K562 (cell line): ENCODE measurements at regions not wholly inside any gene's neighbourhood (a gene's known extent, or its start where the extent isn't known, plus 50 kb on each side); places are given as distances from the start of the nearest gene placed in this dataset.

Experiments
- ATAC-seq: fragments of 200-7000 bp; cut with Tn5 transposase; 3 replicates; pipeline ENCODE4 v1.9.1; 2020; ENCODE audit warnings: moderate library complexity
- BruUV-seq: library from RNA; stranded (reverse); fragments of 400-500 nt; replicated peaks from 2 replicates; lab custom pipeline; 2021; lab: Mats Ljungman, UMichigan
- CTCF ChIA-PET: fragments of 300-600 bp; formaldehyde crosslinking; extraction: SDS; loops from one replicate; lab custom pipeline; 2021; ENCODE audit warnings: low intra/inter-chr PET ratio; lab: Yijun Ruan, JAX
- POLR2A ChIA-PET: fragments of 300-600, 350-650 bp; sonication (Branson Sonifier 250); formaldehyde crosslinking; extraction: SDS; loops from one replicate; lab custom pipeline; 2021; ENCODE audit warnings: antibody characterized with exemption, inconsistent platforms; lab: Yijun Ruan, JAX
- DNase-seq, 4 experiments: peaks; one replicate each; pipeline versions ENCODE4 v3.0.0 to v3.0.0-alpha.2; 2011 to 2018; ENCODE audit warnings: low spot score in 3 of 4, mixed read lengths in 3 of 4; ENCODE audit errors: extremely low read depth in 1 of 4
- FAIRE-seq: peaks from 2 replicates; lab custom pipeline; 2011; peaks lifted over from hg19 to GRCh38; lab: Jason Lieb, UNC
- H2AFZ ChIP-seq: 2 replicates; pipeline ENCODE4 v1.6.0; 2011; ENCODE audit warnings: low read depth, low read length, control low read depth, inconsistent platforms
- H3K27ac ChIP-seq: fragments of 200-600 bp; 3 replicates; pipeline ENCODE4 v1.8.0; 2011; ENCODE audit warnings: low read depth, mild to moderate bottlenecking, control low read depth, inconsistent platforms, low read length, moderate library complexity, mixed read lengths; ENCODE audit errors: extremely low read depth
- H3K27me3 ChIP-seq, 2 experiments: fragments of 300-600 bp in 1 of 2; 2 replicates in 1 of 2; 3 replicates in 1 of 2; pipeline versions ENCODE4 v1.6.0 to v1.8.0; 2011; ENCODE audit warnings: inconsistent platforms in 2 of 2, low read length in 2 of 2, mild to moderate bottlenecking in 1 of 2, mixed read lengths in 1 of 2, moderate library complexity in 1 of 2; ENCODE audit not compliant: control insufficient read depth in 2 of 2, insufficient read depth in 2 of 2
- H3K36me3 ChIP-seq: fragments of 300-600 bp; 3 replicates; pipeline ENCODE4 v1.8.0; 2011; ENCODE audit warnings: mild to moderate bottlenecking, low read length, inconsistent platforms; ENCODE audit not compliant: control insufficient read depth, insufficient read depth
- H3K4me1 ChIP-seq, 2 experiments: fragments of 200-600 bp in 1 of 2; replicated peaks in 1 of 2; 2 replicates in 1 of 2; 3 replicates in 1 of 2; pipeline versions ENCODE4 v1.5.1 to v1.8.0; 2011; ENCODE audit warnings: inconsistent platforms in 2 of 2, low read length in 2 of 2, mild to moderate bottlenecking in 1 of 2, mixed read lengths in 1 of 2, moderate library complexity in 1 of 2; ENCODE audit not compliant: control insufficient read depth in 2 of 2, insufficient read depth in 2 of 2
- H3K4me2 ChIP-seq: 2 replicates; pipeline ENCODE4 v1.6.1; 2011; ENCODE audit warnings: low read length, control low read depth, inconsistent platforms, mixed read lengths; ENCODE audit not compliant: insufficient read depth
- H3K4me3 ChIP-seq: fragments of 200-600 bp; sonication (generic), shearing (Covaris generic); 2 replicates; pipeline ENCODE4 v1.5.1; 2016; ENCODE audit warnings: control low read depth, inconsistent platforms
- H3K79me2 ChIP-seq: fragments of 200-600 bp; 3 replicates; pipeline ENCODE4 v1.8.0; 2011; ENCODE audit warnings: low read length, inconsistent platforms; ENCODE audit not compliant: control insufficient read depth, insufficient read depth
- H3K9ac ChIP-seq, 2 experiments: 2 replicates each; pipeline versions ENCODE4 v1.6.0 to v1.6.1; 2011; ENCODE audit warnings: low read depth in 2 of 2, low read length in 2 of 2, control low read depth in 1 of 2, inconsistent platforms in 1 of 2, mild to moderate bottlenecking in 1 of 2, mixed read lengths in 1 of 2; ENCODE audit not compliant: insufficient read depth in 1 of 2
- H3K9me1 ChIP-seq: one replicate; pipeline ENCODE4 v1.6.0; 2011; ENCODE audit warnings: inconsistent platforms, mild to moderate bottlenecking, low read length, moderate library complexity; ENCODE audit not compliant: control insufficient read depth, insufficient read depth
- H3K9me3 ChIP-seq: replicated peaks from 2 replicates; pipeline ENCODE4 v1.5.1; 2011; ENCODE audit warnings: low read depth, low read length, inconsistent platforms; ENCODE audit not compliant: control insufficient read depth, insufficient read depth
- H4K20me1 ChIP-seq: replicated peaks from 2 replicates; pipeline ENCODE4 v1.6.1; 2011; ENCODE audit warnings: low read length, inconsistent platforms, mixed read lengths; ENCODE audit not compliant: control insufficient read depth, insufficient read depth
- ATF3 ChIP-seq, 2 experiments: fragments of 450-650 bp in 1 of 2; sonication (generic) in 1 of 2; formaldehyde crosslinking in 1 of 2; IDR thresholded peaks in 1 of 2; conservative IDR thresholded peaks in 1 of 2; 2 replicates each; pipeline versions ENCODE4 v1.6.1 to v1.8.1; 2016 to 2023; ENCODE audit warnings: mild to moderate bottlenecking in 2 of 2, moderate library complexity in 2 of 2, inconsistent platforms in 1 of 2, missing genetic modification reagents in 1 of 2
- COPS2 ChIP-seq: fragments of 450-650 bp; conservative IDR thresholded peaks from 2 replicates; pipeline ENCODE4 v1.6.1; 2016; ENCODE audit warnings: mild to moderate bottlenecking, moderate library complexity
- FOS ChIP-seq: IDR thresholded peaks from 3 replicates; pipeline ENCODE4 v1.6.1; 2011; ENCODE audit not compliant: insufficient read length; ENCODE audit errors: extremely low read depth
- FOXJ3 ChIP-seq: sonication (generic); formaldehyde crosslinking; IDR thresholded peaks from 2 replicates; pipeline ENCODE4 v1.4.0; 2020; ENCODE audit warnings: mild to moderate bottlenecking, missing genetic modification reagents
- FOXM1 ChIP-seq, 2 experiments: fragments of 450-650 bp in 1 of 2; sonication (generic) in 1 of 2; formaldehyde crosslinking in 1 of 2; IDR thresholded peaks; 2 replicates each; pipeline versions ENCODE4 v1.6.1 to v1.9.0; 2017 to 2022; ENCODE audit warnings: low read depth in 2 of 2, mild to moderate bottlenecking in 2 of 2, missing genetic modification reagents in 1 of 2, moderate library complexity in 1 of 2
- HMBOX1 ChIP-seq: sonication (generic); IDR thresholded peaks from 2 replicates; pipeline ENCODE4 v1.6.1; 2016
- IRF1 ChIP-seq: sonication (generic); formaldehyde crosslinking; IDR thresholded peaks from 2 replicates; pipeline ENCODE4 v1.8.0; 2022; ENCODE audit warnings: missing genetic modification reagents, mild to moderate bottlenecking, borderline replicate concordance
- MTA3 ChIP-seq: fragments of 450-650 bp; formaldehyde crosslinking; IDR thresholded peaks from 2 replicates; pipeline ENCODE4 v1.6.1; 2017; ENCODE audit warnings: mild to moderate bottlenecking, borderline replicate concordance
- PRMT5 ChIP-seq: sonication (generic); formaldehyde crosslinking; IDR thresholded peaks from 2 replicates; pipeline ENCODE4 v1.5.0; 2020; ENCODE audit warnings: missing genetic modification reagents
- RNF2 ChIP-seq: sonication (generic); IDR thresholded peaks from 2 replicates; pipeline ENCODE4 v1.6.1; 2016
- SMAD4 ChIP-seq: fragments of 250-450 bp; sonication (Bioruptor Pico); conservative IDR thresholded peaks from 2 replicates; pipeline ENCODE4 v1.8.0; 2021; ENCODE audit warnings: inconsistent platforms, mild to moderate bottlenecking, moderate library complexity
- SMARCE1 ChIP-seq: fragments of 450-650 bp; IDR thresholded peaks from 2 replicates; pipeline ENCODE4 v1.7.1; 2016; ENCODE audit warnings: mild to moderate bottlenecking
- SRSF1 ChIP-seq: fragments of 200-400 bp; formaldehyde crosslinking; IDR thresholded peaks from 2 replicates; pipeline ENCODE4 v1.6.1; 2017; ENCODE audit warnings: mild to moderate bottlenecking, low read depth, low read length, moderate library complexity
- XRCC3 ChIP-seq: fragments of 450-650 bp; IDR thresholded peaks from 2 replicates; pipeline ENCODE4 v1.6.1; 2017; ENCODE audit warnings: mild to moderate bottlenecking, moderate library complexity
- ZNF146 ChIP-seq: IDR thresholded peaks from one replicate; pipeline ENCODE4 v1.6.1; 2018; ENCODE audit warnings: missing compliant biosample characterization; ENCODE audit not compliant: unreplicated experiment
- ZNF263 ChIP-seq: sonication (generic); formaldehyde crosslinking; IDR thresholded peaks from 2 replicates; pipeline ENCODE4 v1.8.0; 2022; ENCODE audit warnings: mild to moderate bottlenecking, missing genetic modification reagents, borderline replicate concordance
- ZNF431 ChIP-seq: sonication (generic); formaldehyde crosslinking; IDR thresholded peaks from 2 replicates; pipeline ENCODE4 v1.8.0; 2022; ENCODE audit warnings: mild to moderate bottlenecking, missing genetic modification reagents
- WGBS: fragments of 100-300 bp; shearing (Covaris generic); methylation state at CpG from one replicate; pipeline ENCODE4 v1.1.6; 2016; ENCODE audit warnings: low coverage, mixed read lengths; ENCODE audit not compliant: insufficient coverage; ENCODE audit errors: missing lambda C conversion rate; 5-methylcytosine and 5-hydroxymethylcytosine counted together
- in situ Hi-C: fragments of 300-500 bp; cut with MboI; formaldehyde crosslinking; loops from 4 replicates; pipeline ENCODE4 v1.15.0; 2018; ENCODE audit warnings: inconsistent platforms, mixed read lengths
- intact Hi-C: fragments of 100-400 bp; cut with micrococcal nuclease; formaldehyde crosslinking; loops from 2 replicates; pipeline ENCODE4 v1.14.2; 2022

- no peaks in the 10 kb centered on the region for H3K36me3 ChIP-seq
- no peak for DNase-seq
- in situ Hi-C loops (no loop called here), intact Hi-C loops (no loop called here)
- no peaks in the 10 kb centered on the region for H3K79me2 ChIP-seq
- H3K9ac ChIP-seq, result no peak overlapping the region
- ATAC-seq, result no peak
- TF ChIP-seq ZNF146, result no peak
- no peak for TF ChIP-seq RNF2
- TF ChIP-seq FOXJ3 (CRISPR knock-in tag), result no peak
- no peak for TF ChIP-seq HMBOX1
- no peak for TF ChIP-seq XRCC3
- no peak for TF ChIP-seq MTA3
- no peak for TF ChIP-seq ATF3 (IDR thresholded peaks at IDR 0.05)
- no peak for TF ChIP-seq ATF3 (CRISPR knock-in tag; conservative IDR thresholded peaks at IDR 0.05)
- no peak for TF ChIP-seq ZNF263 (CRISPR knock-in tag)
- TF ChIP-seq SRSF1, result no peak
- no peak for TF ChIP-seq ZNF431 (CRISPR knock-in tag)
- no peak for TF ChIP-seq COPS2
- no peak for TF ChIP-seq SMAD4 (CRISPR knock-in tag)
- TF ChIP-seq IRF1 (CRISPR knock-in tag), result no peak
- no peak for TF ChIP-seq SMARCE1
- TF ChIP-seq FOXM1 (IDR thresholded peaks at IDR 0.05; ENCODE audit: low read depth), result no peak
- no peak for TF ChIP-seq FOXM1 (CRISPR knock-in tag; IDR thresholded peaks at IDR 0.05; ENCODE audit: low read depth)
- no peak for TF ChIP-seq FOS
- TF ChIP-seq PRMT5 (CRISPR knock-in tag), result no peak
- no peaks in the 10 kb centered on the region for H4K20me1 ChIP-seq
- FAIRE-seq, result no peak
- H3K9me3 ChIP-seq, result no peaks in the 10 kb centered on the region
- WGBS, result 0% methylated on average over 6 of the region's 6 CpGs
- no peak overlapping the region for H2AFZ ChIP-seq
- H3K4me3 ChIP-seq, result no peak overlapping the region
- no TSS peak for BruUV-seq
- H3K4me2 ChIP-seq, result no peak overlapping the region
- CTCF ChIA-PET, result no interaction called here
- H3K27me3 ChIP-seq, result no peaks in the 10 kb centered on the region; a peak in 1 of 5 replicates
- no peak overlapping the region for H3K27ac ChIP-seq
- POLR2A ChIA-PET, result no interaction called here
- no peaks in the 10 kb centered on the region for H3K9me1 ChIP-seq
- no peaks in the 10 kb centered on the region for H3K4me1 ChIP-seq
Observed at GRCh38 chr11:116046127-116046526, 541.9 kb upstream of the CADM1 start.
